ENCODE measurements at regions not wholly inside any gene's neighbourhood (a gene's known extent, or its start where the extent isn't known, plus 50 kb on each side); places are given as distances from the start of the nearest gene placed in this dataset.

DNA sequence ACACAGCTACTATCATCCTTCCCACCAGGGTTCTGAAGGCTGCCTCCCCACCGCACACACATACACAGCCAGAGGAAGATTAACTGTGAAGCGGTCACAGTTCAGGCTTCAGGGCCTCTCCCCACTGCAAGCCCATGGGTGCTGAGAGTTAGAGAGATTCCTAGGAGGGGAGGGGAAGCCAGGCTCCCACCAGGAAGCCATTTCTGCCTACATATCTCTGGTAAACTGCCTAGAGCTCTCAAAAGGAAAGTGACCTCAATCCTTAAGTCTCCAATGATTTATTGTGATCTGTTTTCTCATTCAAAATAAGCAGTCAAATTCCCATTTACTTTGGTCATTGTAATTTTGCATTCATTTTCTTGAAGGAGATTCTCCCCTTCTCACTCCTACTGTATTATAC is 141.0 kb upstream of the BNIP2 start:
- TF ChIP-seq GATA3 (IDR thresholded peaks at IDR 0.05; ENCODE audit: low read depth, low read length) (no peak), GATA2 (IDR thresholded peaks at IDR 0.05; ENCODE audit: low read depth, low read length) (no peak)

DNA sequence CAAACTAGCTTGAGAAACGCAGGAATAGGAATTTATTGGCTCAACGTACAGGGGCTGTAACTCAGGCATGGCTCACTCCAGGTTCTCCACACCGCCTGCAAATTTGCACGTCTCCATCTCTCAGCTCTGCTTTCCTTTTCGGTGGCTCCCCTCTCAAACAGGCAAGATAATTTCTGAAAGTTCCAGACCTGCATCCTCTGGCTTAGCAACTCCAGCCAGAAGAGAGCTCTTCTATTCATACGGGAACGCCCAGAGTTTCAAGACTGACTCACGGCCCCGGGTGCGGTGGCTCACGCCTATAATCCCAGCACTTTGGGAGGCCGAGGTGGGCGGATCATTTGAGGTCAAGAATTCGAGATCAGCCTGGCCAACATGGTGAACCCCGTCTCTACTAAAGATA is 139.7 kb upstream of the BNIP2 start:
- TF ChIP-seq GATA2 (IDR thresholded peaks at IDR 0.05; ENCODE audit: low read depth, low read length) = no peak
- no peak for TF ChIP-seq GATA3 (IDR thresholded peaks at IDR 0.05; ENCODE audit: low read depth, low read length)

DNA sequence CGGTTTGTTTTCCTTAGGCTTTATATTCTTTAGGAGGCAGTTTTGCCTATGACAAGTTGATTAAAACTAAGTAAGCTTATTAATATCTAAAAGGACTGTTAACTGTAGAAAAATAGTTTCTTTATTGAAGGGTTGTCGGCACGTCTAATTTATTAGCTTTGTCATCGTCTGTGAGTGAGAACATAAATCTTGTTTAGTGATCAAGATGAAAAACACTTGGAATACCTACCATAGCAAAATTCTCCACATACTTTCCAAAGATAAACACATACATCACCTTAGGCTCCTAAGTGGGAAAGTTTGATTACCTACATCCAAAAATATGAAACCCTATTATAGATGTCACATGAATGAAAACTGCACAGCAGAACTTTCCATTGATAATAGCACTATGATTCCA is 139.1 kb upstream of the BNIP2 start:
- TF ChIP-seq GATA2 (IDR thresholded peaks at IDR 0.05; ENCODE audit: low read depth, low read length) = no peak
- TF ChIP-seq GATA3 (IDR thresholded peaks at IDR 0.05; ENCODE audit: low read depth, low read length) = no peak

DNA sequence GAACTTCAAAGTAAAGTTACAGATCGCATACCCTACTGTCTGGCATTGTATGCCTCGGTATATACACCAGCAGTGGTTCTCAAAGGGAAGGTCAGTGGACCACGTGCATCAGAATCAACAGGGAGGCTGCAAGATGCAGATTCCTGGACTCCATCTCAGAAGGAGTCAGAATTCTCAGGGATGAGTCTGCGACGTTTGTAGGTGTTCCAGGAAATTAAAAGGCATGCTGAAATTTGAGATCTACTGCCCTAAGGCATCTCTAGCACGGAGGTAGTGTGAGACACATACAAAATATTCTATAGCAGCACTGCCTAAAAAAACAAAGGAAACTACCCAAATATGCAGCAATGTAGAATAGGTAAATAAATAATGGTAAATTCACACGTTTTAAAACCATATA is 136.8 kb upstream of the BNIP2 start:
- TF ChIP-seq GATA2 (IDR thresholded peaks at IDR 0.05; ENCODE audit: low read depth, low read length) (no peak), GATA3 (IDR thresholded peaks at IDR 0.05; ENCODE audit: low read depth, low read length) (no peak)

DNA sequence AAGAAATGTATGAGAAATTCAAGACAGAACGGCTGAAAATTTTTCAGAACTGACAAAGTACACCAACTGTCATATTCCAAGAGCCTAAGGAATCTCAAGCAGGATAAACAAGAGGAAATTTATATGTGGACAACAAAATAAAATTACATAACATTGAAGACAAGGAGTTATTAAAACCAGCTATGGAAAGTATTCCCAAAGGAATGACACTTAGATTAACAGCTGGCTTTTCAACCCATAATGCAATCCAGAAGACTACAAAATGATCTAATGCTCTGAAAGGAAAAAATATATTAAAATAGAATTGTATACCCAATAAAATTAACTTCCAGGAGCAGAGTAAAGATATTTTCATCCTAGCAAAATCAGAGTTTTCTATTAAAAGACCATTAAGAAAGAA is 132.2 kb upstream of the BNIP2 start:
- TF ChIP-seq GATA3 (IDR thresholded peaks at IDR 0.05; ENCODE audit: low read depth, low read length) = no peak
- TF ChIP-seq GATA2 (IDR thresholded peaks at IDR 0.05; ENCODE audit: low read depth, low read length) = no peak

DNA sequence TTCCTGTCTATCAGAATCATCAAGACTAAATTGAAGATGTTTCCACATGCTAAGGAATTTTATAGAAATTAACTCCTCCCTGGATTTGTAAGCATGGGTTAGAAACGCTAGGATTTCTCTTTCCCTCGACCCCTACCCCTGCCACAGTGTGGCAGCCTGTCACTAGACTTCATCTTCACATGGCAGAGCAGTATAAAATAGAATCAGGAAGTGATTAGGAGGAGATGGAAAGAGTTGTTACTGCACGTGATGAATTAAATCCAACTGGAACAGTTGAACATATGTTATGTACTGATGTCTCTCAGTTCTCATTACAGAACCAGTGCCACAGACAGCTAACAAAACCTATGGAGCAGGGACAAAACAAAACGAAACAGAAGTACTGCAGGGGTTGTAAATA is 130.0 kb upstream of the BNIP2 start:
- TF ChIP-seq GATA2 (IDR thresholded peaks at IDR 0.05; ENCODE audit: low read depth, low read length) (no peak), GATA3 (IDR thresholded peaks at IDR 0.05; ENCODE audit: low read depth, low read length) (no peak)

DNA sequence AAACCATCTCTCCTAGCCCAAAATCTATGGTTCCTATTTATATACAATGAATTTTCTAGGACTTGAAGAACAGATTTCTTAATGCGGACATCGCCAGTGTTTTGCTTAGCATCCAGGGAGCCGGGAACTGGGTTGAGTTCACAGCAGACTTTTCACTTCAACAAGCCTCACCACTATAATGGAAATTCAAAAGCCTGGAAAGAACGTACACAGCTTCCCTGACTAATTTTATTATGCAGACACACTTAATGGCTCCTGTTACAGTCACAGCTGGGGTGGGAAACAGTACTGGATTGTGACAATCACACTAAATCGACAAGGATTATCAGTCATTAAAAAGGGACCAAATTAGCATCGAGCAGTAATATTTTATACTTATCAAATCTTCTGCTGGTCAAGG is 129.2 kb upstream of the BNIP2 start:
- TF ChIP-seq GATA3 (IDR thresholded peaks at IDR 0.05; ENCODE audit: low read depth, low read length) (no peak), GATA2 (IDR thresholded peaks at IDR 0.05; ENCODE audit: low read depth, low read length) (no peak)

DNA sequence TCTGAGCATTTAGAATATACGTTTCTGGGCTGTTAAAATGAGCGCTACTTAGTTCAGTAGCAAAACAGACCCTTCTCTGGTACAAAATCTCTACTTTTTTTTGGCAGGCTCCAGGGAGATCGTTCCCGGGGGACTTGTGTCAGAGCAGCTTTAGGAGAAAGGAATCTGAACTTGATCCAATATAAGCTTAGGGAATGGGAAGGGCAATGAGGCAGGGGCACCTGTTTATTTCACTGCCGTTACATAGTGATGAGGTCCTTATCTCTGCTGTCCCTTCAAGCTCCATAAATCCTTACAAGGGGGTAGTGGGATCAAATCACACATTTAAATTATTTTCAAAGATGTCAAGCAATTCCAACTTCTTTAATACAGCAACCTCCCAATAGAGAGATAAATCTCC is 128.7 kb upstream of the BNIP2 start:
- TF ChIP-seq GATA2 (IDR thresholded peaks at IDR 0.05; ENCODE audit: low read depth, low read length) (no peak), GATA3 (IDR thresholded peaks at IDR 0.05; ENCODE audit: low read depth, low read length) (no peak)

DNA sequence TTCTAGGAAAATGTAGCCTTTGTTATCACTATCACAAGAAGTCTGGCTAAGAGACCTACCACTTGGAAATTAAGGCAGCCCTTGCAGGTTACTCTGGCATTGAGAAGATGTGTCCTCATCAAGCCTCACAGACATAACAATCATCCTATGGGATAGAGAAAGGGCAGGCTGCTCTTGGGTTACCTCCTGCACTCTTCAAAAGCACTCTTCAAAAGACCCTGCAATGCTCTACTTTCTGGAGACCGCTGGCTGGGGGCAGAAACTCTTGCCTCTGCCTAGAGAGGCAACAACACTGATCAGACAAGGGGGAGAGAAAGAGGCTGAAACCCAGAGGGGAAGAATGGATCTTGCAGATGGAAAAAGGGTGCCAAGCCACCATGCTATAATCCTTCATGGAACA is 127.9 kb upstream of the BNIP2 start:
- no peak for TF ChIP-seq GATA2 (IDR thresholded peaks at IDR 0.05; ENCODE audit: low read depth, low read length)
- TF ChIP-seq GATA3 (IDR thresholded peaks at IDR 0.05; ENCODE audit: low read depth, low read length) = no peak

DNA sequence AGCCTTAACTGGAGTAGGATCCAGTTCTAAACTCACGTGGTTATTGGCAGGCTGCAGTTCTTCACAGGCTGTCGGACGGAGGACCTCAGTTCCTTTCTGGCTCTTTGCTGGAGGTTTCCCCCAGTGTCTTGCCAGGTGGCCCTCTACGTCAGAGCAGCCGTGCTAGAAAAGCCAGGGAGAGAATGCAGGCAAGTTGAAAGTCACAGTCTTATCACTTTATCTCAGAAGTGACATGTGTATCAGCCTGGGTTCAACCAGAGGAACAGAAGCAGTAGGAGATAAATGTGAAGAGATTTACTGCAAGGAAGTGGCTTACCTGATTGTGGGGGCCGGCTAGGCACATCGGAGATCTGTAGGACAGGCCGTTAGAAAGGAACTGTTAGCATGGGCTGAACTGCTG is 125.3 kb upstream of the BNIP2 start:
- TF ChIP-seq GATA2 (IDR thresholded peaks at IDR 0.05; ENCODE audit: low read depth, low read length) (no peak), GATA3 (IDR thresholded peaks at IDR 0.05; ENCODE audit: low read depth, low read length) (no peak)

DNA sequence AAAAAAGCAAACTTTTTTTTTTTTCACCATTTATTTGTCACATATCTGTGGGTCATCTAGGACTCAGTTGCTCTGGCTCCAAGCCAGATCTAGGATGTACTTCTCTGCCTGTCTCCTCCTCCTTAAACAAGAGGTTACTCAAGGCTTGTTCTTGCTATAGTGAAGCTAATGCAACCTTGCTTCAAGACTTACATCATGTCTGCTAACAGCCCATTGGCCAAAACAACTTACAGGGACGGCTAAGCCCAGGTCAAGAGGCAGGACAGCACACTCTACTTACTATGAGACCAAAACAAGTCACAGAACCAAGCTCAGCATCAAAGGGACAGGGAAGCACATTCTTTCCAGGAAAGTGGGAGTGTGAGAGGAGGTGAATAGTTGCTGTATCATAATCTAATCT is 123.8 kb upstream of the BNIP2 start:
- TF ChIP-seq GATA3 (IDR thresholded peaks at IDR 0.05; ENCODE audit: low read depth, low read length) (no peak), GATA2 (IDR thresholded peaks at IDR 0.05; ENCODE audit: low read depth, low read length) (no peak)

DNA sequence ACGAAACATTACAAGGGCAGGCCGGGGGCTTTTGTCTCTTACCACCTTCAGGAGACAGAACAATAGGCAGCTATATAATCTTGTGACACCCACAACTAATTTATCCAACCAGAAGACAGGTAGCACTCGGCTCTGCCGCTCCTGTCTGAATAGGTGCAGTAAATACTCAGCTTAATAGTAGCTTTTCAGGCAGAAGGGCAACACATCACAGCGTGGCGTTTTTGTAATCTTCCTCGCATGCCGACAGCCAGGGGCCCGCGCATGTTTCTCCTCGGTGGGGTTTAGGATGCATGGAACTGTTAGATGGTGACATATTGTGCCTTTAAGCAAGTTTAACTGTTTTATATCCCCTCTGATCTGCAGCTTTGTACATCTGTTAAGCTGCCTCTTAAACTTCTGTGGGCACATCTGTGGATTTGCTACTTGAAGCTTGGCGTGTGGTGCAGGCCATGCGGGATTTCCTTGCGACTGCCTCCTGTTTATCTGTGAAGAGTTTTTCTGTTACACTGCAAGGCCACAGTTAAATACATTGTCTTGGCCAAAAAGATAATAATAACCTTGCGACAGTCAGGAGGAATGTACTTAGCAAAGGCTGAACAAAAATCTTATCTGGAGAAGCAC is 123.2 kb upstream of the BNIP2 start:
- TF ChIP-seq GATA3 (IDR thresholded peaks at IDR 0.05; ENCODE audit: low read depth, low read length) = no peak

DNA sequence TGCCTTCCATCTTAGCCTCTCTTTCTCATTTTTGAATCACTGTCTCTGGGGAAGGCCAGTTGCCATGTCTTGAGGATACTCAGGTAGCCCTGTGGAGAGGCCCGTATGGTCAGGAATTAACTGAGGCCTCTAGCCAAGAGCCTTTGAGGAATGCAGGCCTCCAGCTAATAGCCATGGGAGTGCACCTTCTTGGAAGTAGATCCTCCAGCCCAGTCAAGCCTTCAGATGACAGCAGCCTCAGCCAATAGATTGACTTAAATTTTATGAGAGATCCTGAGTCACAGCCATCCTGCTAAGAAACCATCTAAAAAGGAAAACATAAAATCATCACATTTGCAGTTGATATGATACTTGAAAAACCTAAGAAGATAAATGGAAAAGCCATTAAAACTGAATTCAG is 112.5 kb upstream of the BNIP2 start:
- TF ChIP-seq GATA2 (IDR thresholded peaks at IDR 0.05; ENCODE audit: low read depth, low read length) (no peak), GATA3 (IDR thresholded peaks at IDR 0.05; ENCODE audit: low read depth, low read length) (no peak)

DNA sequence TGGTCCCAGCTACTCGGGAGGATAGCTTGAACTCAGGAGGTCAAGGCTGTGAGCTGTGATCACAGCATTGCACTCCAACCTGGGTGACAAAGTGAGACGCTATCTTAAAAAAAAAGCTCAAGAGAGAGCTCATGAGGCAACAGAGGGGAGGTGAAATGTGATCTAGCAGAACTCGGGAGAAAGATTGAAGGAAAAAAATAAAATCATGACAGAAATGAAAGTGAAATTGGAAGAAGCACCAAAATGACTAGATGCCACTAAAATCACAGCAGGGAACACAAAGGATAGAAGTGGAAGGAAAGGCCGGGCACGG is 109.4 kb upstream of the BNIP2 start:
- TF ChIP-seq GATA3 (IDR thresholded peaks at IDR 0.05; ENCODE audit: low read depth, low read length) = no peak
- TF ChIP-seq GATA2 (IDR thresholded peaks at IDR 0.05; ENCODE audit: low read depth, low read length) = no peak

DNA sequence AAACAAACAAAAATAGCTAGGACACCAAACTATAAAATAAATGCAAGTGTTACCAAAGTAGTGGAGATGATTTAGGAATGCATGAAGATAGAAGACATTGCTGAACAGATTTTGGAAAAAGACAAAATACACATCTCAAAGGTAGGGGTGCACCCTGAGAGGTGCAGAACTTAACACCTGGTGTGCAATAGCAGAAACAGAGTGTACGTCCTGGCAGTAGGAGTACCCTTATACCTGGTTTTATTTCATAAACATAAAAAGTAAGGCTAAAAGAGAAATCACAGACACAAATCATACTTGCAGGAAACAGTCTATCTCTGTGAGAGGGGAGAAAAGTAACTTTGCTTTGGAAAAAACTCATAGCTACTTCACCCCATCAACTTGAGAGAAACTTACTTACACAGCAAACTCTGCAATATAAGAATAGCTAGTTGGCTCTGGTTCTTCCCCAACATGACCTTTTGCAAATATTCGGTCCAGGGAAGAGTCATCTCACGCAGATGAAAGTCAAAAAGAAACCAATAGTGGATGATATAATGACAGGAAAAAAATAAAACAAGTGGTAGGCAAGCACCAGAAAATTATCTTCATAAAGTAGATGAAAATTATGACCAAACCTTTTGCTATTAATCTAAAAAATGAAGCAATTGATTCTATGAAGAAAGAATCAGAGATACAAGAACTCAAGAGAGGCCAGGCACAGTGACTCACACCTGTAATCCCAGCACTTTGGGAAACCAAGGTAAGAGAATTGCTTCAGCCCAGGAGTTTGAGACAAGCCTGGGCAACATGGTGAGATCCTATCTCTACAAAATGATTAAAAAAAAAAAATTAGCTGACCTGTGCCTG is 108.9 kb upstream of the BNIP2 start:
- TF ChIP-seq GATA2 (IDR thresholded peaks at IDR 0.05; ENCODE audit: low read depth, low read length) = no peak
- no peak for TF ChIP-seq GATA3 (IDR thresholded peaks at IDR 0.05; ENCODE audit: low read depth, low read length)
